ENCODE measurements at regions not wholly inside any gene's neighbourhood (a gene's known extent, or its start where the extent isn't known, plus 50 kb on each side); places are given as distances from the start of the nearest gene placed in this dataset.

GRCh38 chr6:61586934-61587537, 699.0 kb downstream of the KHDRBS2 start:
- intact Hi-C loops (cut with micrococcal nuclease) (no loop called here), dilution Hi-C loops (cut with MboI; ENCODE audit: extremely low pct_ligation_motif_present, low sequenced_read_pairs) (no loop called here)
- TF ChIP-seq EZH2 (IDR thresholded peaks at IDR 0.05; ENCODE audit: borderline replicate concordance, low read depth, low read length, severe bottlenecking) (no peak), CTCF (IDR thresholded peaks at IDR 0.05; ENCODE audit: extremely low read depth in 1 of 2, insufficient read depth in 1 of 2, low read depth in 1 of 2, low read length in 2 of 2) (no peak), POLR2A (IDR thresholded peaks at IDR 0.05; ENCODE audit: low read depth, low read length) (no peak), POLR2AphosphoS5 (IDR thresholded peaks at IDR 0.05; ENCODE audit: insufficient read depth, low read depth, low read length) (no peak), JUN (IDR thresholded peaks at IDR 0.05; ENCODE audit: borderline replicate concordance, insufficient read depth, insufficient read length, low read depth) (no peak), MAX (IDR thresholded peaks at IDR 0.05; ENCODE audit: insufficient read depth, insufficient read length) (no peak), GATA2 (IDR thresholded peaks at IDR 0.05; ENCODE audit: insufficient read depth, insufficient read length, low read depth, low read length) (no peak), FOS (IDR thresholded peaks at IDR 0.05; ENCODE audit: borderline replicate concordance, insufficient read depth, low read length) (no peak), MYC (IDR thresholded peaks at IDR 0.05; ENCODE audit: low read depth, low read length) (no peak)
- H4K20me1 ChIP-seq (replicated peaks; ENCODE audit: control insufficient read depth, extremely low read depth, insufficient read depth, low read length), result no peaks in the 10 kb centered on the region
- POLR2A ChIA-PET, result no interaction called here
- no peak overlapping the region for H3K27ac ChIP-seq (ENCODE audit: insufficient read depth, low read depth, low read length)
- H3K9ac ChIP-seq (replicated peaks; ENCODE audit: extremely low read depth, insufficient read depth, low read length), result no peak overlapping the region
- H3K9me1 ChIP-seq (replicated peaks; ENCODE audit: control insufficient read depth, extremely low read depth, insufficient read depth, low read length), result no peaks in the 10 kb centered on the region
- peaks cover 2% of the 10 kb centered on the region for H3K9me3 ChIP-seq (replicated peaks; ENCODE audit: control insufficient read depth, insufficient read depth, low read length)
- H3K4me2 ChIP-seq (ENCODE audit: insufficient read depth, low read length), result no peak overlapping the region
- no peak overlapping the region for H2AFZ ChIP-seq (ENCODE audit: low read depth, low read length)
- H3K4me1 ChIP-seq (ENCODE audit: control insufficient read depth, extremely low read depth, insufficient read depth, low read length), result no peaks in the 10 kb centered on the region
- H3K27me3 ChIP-seq (ENCODE audit: control insufficient read depth in 2 of 2, insufficient read depth in 2 of 2, low read length in 2 of 2), result no peaks in the 10 kb centered on the region
- no peak for FAIRE-seq
- no peak for DNase-seq (ENCODE audit: low read depth, low spot score)
- H3K79me2 ChIP-seq (ENCODE audit: control insufficient read depth, insufficient read depth, low read length), result no peaks in the 10 kb centered on the region
- H3K36me3 ChIP-seq (ENCODE audit: control insufficient read depth in 2 of 2, extremely low read depth in 1 of 2, insufficient read depth in 2 of 2, low read length in 2 of 2), result no peaks in the 10 kb centered on the region
- CTCF ChIA-PET, result no interaction called here
- H3K4me3 ChIP-seq (replicated peaks in 1 of 3; ENCODE audit: insufficient read depth in 1 of 3, low read depth in 1 of 3, low read length in 3 of 3), result no peak overlapping the region
- BruUV-seq (replicated peaks), result no TSS peak
